SH-SY5Y (cell line): ENCODE measurements at regions not wholly inside any gene's neighbourhood (a gene's known extent, or its start where the extent isn't known, plus 50 kb on each side); places are given as distances from the start of the nearest gene placed in this dataset.

ENCODE experiments used
- GATA2 ChIP-seq: IDR thresholded peaks from 2 replicates; pipeline ENCODE4 v1.6.1; 2011; ENCODE audit warnings: mild to moderate bottlenecking, low read depth, low read length
- GATA3 ChIP-seq: IDR thresholded peaks from 2 replicates; pipeline ENCODE4 v1.6.1; 2011; ENCODE audit warnings: low read depth, mild to moderate bottlenecking, low read length, moderate library complexity

GRCh38 chr5:109924237-109925107 is 234.7 kb downstream of the MAN2A1 start:
- peak; percentile 64 for TF ChIP-seq GATA2
- TF ChIP-seq GATA3 = no peak
